ENCODE measurements at regions not wholly inside any gene's neighbourhood (a gene's known extent, or its start where the extent isn't known, plus 50 kb on each side); places are given as distances from the start of the nearest gene placed in this dataset.

DNA sequence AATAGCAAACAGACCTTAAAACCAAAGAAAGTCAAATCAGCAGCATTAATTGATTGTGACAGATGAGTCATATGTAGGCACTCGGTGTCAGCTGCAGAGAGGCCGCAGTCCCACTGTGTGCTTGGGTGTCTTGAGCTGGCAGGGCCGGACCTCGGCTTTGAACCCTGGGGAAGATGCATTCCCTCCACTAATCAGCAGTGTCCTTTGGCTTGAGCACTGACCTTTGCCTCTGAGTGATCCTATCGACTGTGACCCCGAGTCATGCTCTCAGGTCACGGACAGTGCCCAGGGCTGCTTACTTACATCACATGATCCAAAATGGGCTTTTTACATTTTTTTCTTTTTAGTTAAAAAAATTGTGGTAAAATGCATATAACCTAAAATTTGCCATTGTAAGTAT, 188.7 kb downstream of the GADD45G start:
- H3K4me3 ChIP-seq (ENCODE audit: low read length) = no peak overlapping the region
- TF ChIP-seq ZNF274 (IDR thresholded peaks at IDR 0.05; ENCODE audit: low read depth, low read length) = no peak

GRCh38 chr9:89794918-89795317, 190.1 kb downstream of the GADD45G start:
- no peak overlapping the region for H3K4me3 ChIP-seq (ENCODE audit: low read length)
- TF ChIP-seq ZNF274 (IDR thresholded peaks at IDR 0.05; ENCODE audit: low read depth, low read length) = no peak

DNA sequence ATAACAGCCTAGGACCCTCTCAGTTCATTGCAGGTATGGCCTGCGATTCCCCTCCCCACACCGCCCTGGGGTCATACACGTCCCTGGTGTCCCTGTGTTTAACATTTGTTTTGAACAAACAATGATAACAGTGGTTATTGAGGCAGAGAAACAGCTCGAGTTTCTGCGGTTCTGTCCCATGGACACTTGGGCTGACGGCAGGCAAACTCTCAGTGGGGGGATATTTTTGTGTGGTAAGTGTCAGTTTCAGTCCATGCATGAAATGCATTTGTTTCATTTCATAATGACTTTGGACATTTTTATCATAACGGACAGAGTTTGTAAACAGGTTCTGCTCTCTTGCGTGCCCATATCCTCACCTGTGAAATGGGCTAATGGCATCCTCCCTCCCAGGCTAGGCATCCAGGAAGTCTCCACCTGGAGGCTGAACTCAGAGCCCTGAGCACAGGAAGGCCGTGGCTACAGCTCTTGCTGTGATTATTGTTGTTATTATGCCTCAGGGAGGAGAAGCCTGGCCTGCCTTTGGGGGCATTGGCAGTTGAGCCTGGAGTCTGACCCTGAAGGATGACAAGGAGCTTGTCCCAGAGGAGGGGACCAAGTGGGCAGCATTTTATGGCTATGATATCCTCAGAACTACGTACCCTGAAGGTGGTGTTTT, 190.9 kb downstream of the GADD45G start:
- TF ChIP-seq ZNF274 (IDR thresholded peaks at IDR 0.05; ENCODE audit: low read depth, low read length) = no peak

GRCh38 chr9:89796606-89797005, 191.8 kb downstream of the GADD45G start:
- no peak for TF ChIP-seq ZNF274 (IDR thresholded peaks at IDR 0.05; ENCODE audit: low read depth, low read length)
- H3K4me3 ChIP-seq (ENCODE audit: low read length) = no peak overlapping the region

More for the DNA sequence above, 190.9 kb downstream of the GADD45G start:
- H3K4me3 ChIP-seq (ENCODE audit: low read length) = no peak overlapping the region

GRCh38 chr9:89797255-89797654, 192.4 kb downstream of the GADD45G start:
- TF ChIP-seq ZNF274 (IDR thresholded peaks at IDR 0.05; ENCODE audit: low read depth, low read length) = no peak
- no peak overlapping the region for H3K4me3 ChIP-seq (ENCODE audit: low read length)

DNA sequence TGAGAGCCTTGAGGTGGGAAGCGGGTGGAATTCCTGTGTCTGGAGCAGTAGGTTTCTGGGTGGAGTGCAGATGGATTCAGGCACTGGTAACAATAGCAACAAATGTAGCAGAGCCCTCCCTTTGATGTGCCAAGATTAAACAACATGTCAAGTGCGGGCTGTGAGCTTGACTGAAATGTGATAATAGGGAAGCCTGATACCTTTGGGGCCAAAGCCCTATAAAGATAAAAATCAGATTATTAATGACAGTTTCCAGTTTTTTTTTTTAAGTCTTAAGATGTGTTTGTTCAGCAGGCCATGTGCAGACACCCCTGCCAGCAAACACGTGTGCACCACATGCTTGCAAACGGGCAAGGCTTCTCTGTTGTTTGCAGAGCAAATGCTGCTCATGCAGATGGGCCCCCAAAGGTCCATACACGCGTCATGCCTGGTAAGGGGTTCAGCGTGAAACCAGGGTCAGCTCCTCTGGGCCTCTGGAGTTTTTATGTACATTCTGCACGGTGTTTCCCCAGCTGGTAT, 193.2 kb downstream of the GADD45G start:
- H3K4me3 ChIP-seq (ENCODE audit: low read length) = no peak overlapping the region
- no peak for TF ChIP-seq ZNF274 (IDR thresholded peaks at IDR 0.05; ENCODE audit: low read depth, low read length)

DNA sequence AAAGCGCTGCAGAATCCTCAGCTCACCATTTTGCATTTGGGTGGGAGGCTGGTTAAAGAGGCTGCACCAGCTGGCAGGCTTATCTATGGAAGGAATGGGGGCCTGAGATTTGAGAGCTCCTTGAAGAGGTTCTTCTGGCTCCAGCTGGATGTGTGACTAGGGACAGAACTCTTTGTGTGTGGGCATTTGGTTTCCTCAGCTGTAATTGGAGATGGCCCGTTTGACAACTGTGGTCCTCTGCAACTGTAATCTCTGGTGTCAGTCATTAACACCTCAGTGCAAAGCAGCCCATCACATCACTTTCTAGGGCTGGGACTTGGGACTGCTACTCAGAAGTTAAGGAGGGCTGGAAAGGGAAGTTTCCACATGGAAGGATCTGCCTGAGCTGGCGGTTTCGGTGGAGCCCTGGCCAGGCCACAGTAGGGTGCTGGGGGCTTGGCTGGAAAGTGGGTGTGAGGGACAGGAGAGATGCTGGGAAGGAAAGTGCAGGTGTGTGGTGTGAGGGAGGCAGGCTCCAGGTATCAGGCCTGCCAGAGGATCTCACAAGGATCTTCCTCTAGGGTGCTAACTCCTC, 193.8 kb downstream of the GADD45G start:
- no peak for TF ChIP-seq ZNF274 (IDR thresholded peaks at IDR 0.05; ENCODE audit: low read depth, low read length)
- no peak overlapping the region for H3K4me3 ChIP-seq (ENCODE audit: low read length)

GRCh38 chr9:89799221-89799620, 194.4 kb downstream of the GADD45G start:
- no peak for TF ChIP-seq ZNF274 (IDR thresholded peaks at IDR 0.05; ENCODE audit: low read depth, low read length)
- no peak overlapping the region for H3K4me3 ChIP-seq (ENCODE audit: low read length)

DNA sequence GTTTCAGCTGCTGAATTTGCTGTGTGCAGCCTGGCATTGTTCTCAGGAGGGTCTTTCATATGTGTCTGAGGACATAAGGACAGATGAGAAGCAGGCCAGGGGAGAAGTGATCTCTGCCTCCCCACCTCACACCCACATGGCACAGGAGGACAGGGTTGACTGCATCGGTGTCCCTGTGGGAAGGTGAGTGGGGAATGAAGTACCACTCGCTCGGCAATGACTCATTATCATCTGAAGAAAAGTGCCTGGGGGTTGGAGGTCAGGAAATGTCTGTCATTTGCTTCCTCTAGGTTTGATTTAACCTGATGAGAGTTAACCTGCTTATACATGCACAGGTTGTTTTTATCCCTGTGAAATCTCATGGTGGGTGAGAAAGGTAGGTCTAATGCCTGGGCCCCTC, 195.0 kb downstream of the GADD45G start:
- no peak overlapping the region for H3K4me3 ChIP-seq (ENCODE audit: low read length)
- no peak for TF ChIP-seq ZNF274 (IDR thresholded peaks at IDR 0.05; ENCODE audit: low read depth, low read length)

- TF ChIP-seq ZNF274 (IDR thresholded peaks at IDR 0.05; ENCODE audit: low read depth, low read length) = no peak
- no peak overlapping the region for H3K4me3 ChIP-seq (ENCODE audit: low read length)
Measured at GRCh38 chr9:89801341-89801740, 196.5 kb downstream of the GADD45G start.

- no peak for TF ChIP-seq ZNF274 (IDR thresholded peaks at IDR 0.05; ENCODE audit: low read depth, low read length)
- H3K4me3 ChIP-seq (ENCODE audit: low read length) = no peak overlapping the region
Measured at GRCh38 chr9:89801742-89802670, 197.2 kb downstream of the GADD45G start.

DNA sequence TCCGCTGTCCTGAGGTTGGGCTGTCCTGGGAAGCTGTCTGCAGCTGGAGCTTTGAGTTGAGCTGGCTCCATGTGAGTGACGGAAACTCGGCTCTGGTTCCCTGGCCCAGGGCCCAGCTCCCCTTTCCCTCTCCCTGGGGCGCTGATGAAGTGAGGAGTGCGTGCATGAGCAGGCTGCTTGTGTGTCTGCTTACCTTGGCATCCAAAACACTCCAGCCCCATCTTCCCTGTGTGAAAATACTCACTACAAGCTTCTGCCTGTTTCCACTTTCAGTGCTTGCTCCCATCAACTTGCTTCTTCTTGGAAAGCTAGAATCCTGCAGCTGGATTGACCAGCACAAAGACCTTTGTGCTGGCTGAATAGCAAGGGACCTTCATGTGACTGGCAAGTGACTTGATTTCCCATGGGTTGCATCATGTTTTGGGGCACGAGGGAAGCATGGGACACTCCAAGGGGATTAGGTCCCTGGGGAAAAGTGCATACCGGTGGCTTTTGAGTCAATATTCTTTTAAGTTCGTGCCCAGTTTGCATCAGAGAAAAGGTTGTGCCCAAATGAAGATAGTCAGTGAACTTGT, 198.1 kb downstream of the GADD45G start:
- TF ChIP-seq ZNF274 (IDR thresholded peaks at IDR 0.05; ENCODE audit: low read depth, low read length) = no peak
- H3K4me3 ChIP-seq (ENCODE audit: low read length) = no peak overlapping the region

DNA sequence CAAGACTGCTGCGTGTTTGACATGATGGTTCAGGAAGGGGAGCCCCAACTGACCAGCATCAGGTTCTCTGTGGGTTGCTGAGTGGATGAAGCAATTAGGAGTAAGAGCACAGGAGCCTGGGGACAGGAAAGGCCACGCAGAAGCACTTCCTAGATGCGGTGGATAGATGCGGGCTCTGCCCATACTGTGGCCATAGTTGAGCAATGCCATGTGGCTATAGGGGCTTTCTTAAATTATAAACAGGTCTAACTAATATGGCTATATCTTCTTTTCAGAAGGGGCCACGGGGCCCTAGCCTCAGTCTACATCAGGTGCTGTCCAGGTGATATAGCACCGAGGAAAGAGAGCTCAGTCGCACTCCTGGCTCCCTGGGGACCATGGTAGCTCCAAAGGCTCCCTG, 198.6 kb downstream of the GADD45G start:
- no peak for TF ChIP-seq ZNF274 (IDR thresholded peaks at IDR 0.05; ENCODE audit: low read depth, low read length)
- no peak overlapping the region for H3K4me3 ChIP-seq (ENCODE audit: low read length)

Measured in GM08714 (cell line).